ENCODE measurements at regions not wholly inside any gene's neighbourhood (a gene's known extent, or its start where the extent isn't known, plus 50 kb on each side); places are given as distances from the start of the nearest gene placed in this dataset.
A peak's percentile ranks its signal among the peaks of the same experiment; 100 is the strongest.
"Not testable (repeated sequence)": the region's sequence is repeated elsewhere in the genome, so short reads cannot be mapped to it uniquely, and the experiment has no call there.

- DNase-seq, result not testable (repeated sequence)
These were observed 136.3 kb upstream of the RAB4A start for GRCh38 chr1:229134381-229135217.

- no peak for DNase-seq
These were observed 135.1 kb upstream of the RAB4A start for GRCh38 chr1:229135773-229136172.

- no peak for DNase-seq
These were observed 134.1 kb upstream of the RAB4A start for GRCh38 chr1:229136822-229137221.

GRCh38 chr1:229137271-229137670 lies 133.6 kb upstream of the RAB4A start:
- no peak for DNase-seq

GRCh38 chr1:229138058-229138457 lies 132.9 kb upstream of the RAB4A start:
- DNase-seq, result no peak

- DNase-seq, result no peak
These were observed 131.4 kb upstream of the RAB4A start for GRCh38 chr1:229139331-229140118.

- DNase-seq, result no peak
These were observed 130.9 kb upstream of the RAB4A start for GRCh38 chr1:229140119-229140396.

- no peak for DNase-seq
These were observed 129.6 kb upstream of the RAB4A start for GRCh38 chr1:229141271-229141670.

GRCh38 chr1:229141689-229142377 lies 129.1 kb upstream of the RAB4A start:
- DNase-seq, result no peak

GRCh38 chr1:229142471-229142870 lies 128.4 kb upstream of the RAB4A start:
- DNase-seq, result no peak

GRCh38 chr1:229146647-229147046 lies 124.3 kb upstream of the RAB4A start:
- no peak for DNase-seq

- no peak for DNase-seq
These were observed 123.8 kb upstream of the RAB4A start for GRCh38 chr1:229147072-229147471.

GRCh38 chr1:229148041-229148671 lies 122.8 kb upstream of the RAB4A start:
- DNase-seq, result no peak

GRCh38 chr1:229148743-229149142 lies 122.2 kb upstream of the RAB4A start:
- no peak for DNase-seq

- DNase-seq, result no peak
These were observed 121.5 kb upstream of the RAB4A start for GRCh38 chr1:229149435-229149834.

- no peak for DNase-seq
These were observed 120.4 kb upstream of the RAB4A start for GRCh38 chr1:229150518-229150917.

GRCh38 chr1:229151412-229151811 lies 119.5 kb upstream of the RAB4A start:
- not testable (repeated sequence) for DNase-seq

GRCh38 chr1:229152311-229152710 lies 118.6 kb upstream of the RAB4A start:
- no peak for DNase-seq

GRCh38 chr1:229153955-229154548 lies 116.9 kb upstream of the RAB4A start:
- DNase-seq, result no peak

- no peak for DNase-seq
These were observed 116.1 kb upstream of the RAB4A start for GRCh38 chr1:229154811-229155210.

GRCh38 chr1:229155472-229155871 lies 115.4 kb upstream of the RAB4A start:
- peak; percentile 26 for DNase-seq

GRCh38 chr1:229156872-229157271 lies 114.0 kb upstream of the RAB4A start:
- DNase-seq, result peak; percentile 7

Measured in skin of body (tissue), 1 donor.